ENCODE measurements at regions not wholly inside any gene's neighbourhood (a gene's known extent, or its start where the extent isn't known, plus 50 kb on each side); places are given as distances from the start of the nearest gene placed in this dataset.

GRCh38 chr7:69502358-69502757 is 95.9 kb upstream of the AUTS2 start:
- TF ChIP-seq EZH2 (IDR thresholded peaks at IDR 0.05; ENCODE audit: low read length, unreplicated experiment): no peak
- TF ChIP-seq, protein P1, sequence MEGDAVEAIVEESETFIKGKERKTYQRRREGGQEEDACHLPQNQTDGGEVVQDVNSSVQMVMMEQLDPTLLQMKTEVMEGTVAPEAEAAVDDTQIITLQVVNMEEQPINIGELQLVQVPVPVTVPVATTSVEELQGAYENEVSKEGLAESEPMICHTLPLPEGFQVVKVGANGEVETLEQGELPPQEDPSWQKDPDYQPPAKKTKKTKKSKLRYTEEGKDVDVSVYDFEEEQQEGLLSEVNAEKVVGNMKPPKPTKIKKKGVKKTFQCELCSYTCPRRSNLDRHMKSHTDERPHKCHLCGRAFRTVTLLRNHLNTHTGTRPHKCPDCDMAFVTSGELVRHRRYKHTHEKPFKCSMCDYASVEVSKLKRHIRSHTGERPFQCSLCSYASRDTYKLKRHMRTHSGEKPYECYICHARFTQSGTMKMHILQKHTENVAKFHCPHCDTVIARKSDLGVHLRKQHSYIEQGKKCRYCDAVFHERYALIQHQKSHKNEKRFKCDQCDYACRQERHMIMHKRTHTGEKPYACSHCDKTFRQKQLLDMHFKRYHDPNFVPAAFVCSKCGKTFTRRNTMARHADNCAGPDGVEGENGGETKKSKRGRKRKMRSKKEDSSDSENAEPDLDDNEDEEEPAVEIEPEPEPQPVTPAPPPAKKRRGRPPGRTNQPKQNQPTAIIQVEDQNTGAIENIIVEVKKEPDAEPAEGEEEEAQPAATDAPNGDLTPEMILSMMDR (conservative IDR thresholded peaks at IDR 0.05; ENCODE audit: low read depth, low read length): no peak
- TF ChIP-seq EZH2phosphoT487 (IDR thresholded peaks at IDR 0.05; ENCODE audit: borderline replicate concordance, low read length): no peak
